ENCODE measurements at regions not wholly inside any gene's neighbourhood (a gene's known extent, or its start where the extent isn't known, plus 50 kb on each side); places are given as distances from the start of the nearest gene placed in this dataset.

DNA sequence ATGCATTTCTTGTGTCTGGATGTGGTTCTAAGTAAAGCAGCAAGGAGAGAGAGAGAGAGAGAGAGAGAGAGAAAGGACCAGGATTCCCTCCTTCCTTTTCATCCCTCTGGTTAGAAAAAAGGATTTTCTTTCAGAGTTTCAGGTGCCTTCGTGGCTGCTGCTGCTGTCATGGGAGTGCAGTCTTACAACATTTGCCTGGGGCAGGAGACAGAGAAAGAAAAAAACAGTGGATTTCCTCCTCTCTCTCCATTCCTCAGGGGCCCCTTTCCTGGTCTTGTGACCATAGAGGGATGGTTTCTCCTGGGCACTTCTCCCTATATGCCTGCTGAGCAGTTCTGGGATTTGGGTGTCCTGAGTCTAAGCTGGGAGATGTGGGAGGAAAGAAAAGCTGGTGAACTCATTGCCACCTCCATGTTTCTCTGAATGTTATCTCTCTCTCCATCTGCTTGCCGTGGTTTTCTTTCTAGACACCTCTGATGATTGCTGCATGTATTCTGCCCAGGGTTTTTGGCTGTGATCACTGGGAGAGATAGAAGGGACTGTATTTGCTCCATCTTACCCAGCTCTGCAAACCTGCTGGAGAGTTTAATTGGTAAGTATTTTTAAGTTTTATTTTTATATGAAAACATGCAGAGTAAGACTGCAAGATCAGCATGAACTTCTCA is 142.4 kb upstream of the RGMA start:
- TF ChIP-seq RAD21 (IDR thresholded peaks at IDR 0.05; ENCODE audit: low read depth): no peak
- no peak for TF ChIP-seq POLR2A (IDR thresholded peaks at IDR 0.05; ENCODE audit: borderline replicate concordance, extremely low read depth, insufficient read depth, insufficient read length)
- Histone ChIP-seq H2AFZ (ENCODE audit: low read depth, low read length, poor library complexity, severe bottlenecking) (no peak overlapping the region), H3K4me3 (replicated peaks in 1 of 2; ENCODE audit: low read depth in 1 of 2, low read length in 2 of 2) (no peak overlapping the region), H3K9me3 (ENCODE audit: control insufficient read depth in 1 of 2, insufficient read depth in 1 of 2, low read depth in 1 of 2, low read length in 2 of 2) (no peaks in the 10 kb centered on the region), H3K4me2 (ENCODE audit: low read length) (no peak overlapping the region), H3K79me2 (ENCODE audit: insufficient read depth, low read length) (no peaks in the 10 kb centered on the region), H3K27ac (ENCODE audit: low read depth, low read length) (no peak overlapping the region), H3K9ac (ENCODE audit: low read length) (no peak overlapping the region), H4K20me1 (ENCODE audit: insufficient read depth) (no peaks in the 10 kb centered on the region), H3K4me1 (ENCODE audit: control insufficient read depth in 1 of 2, insufficient read depth in 2 of 2, low read length in 2 of 2) (no peaks in the 10 kb centered on the region), H3K9me2 (ENCODE audit: insufficient read depth) (no peaks in the 10 kb centered on the region), H3K27me3 (ENCODE audit: insufficient read depth, low read length) (peaks cover 36% of the 10 kb centered on the region), H3K36me3 (ENCODE audit: control insufficient read depth in 1 of 2, insufficient read depth in 2 of 2, low read length in 2 of 2) (no peaks in the 10 kb centered on the region)
- DNase-seq (ENCODE audit: low read depth, low spot score) (no peak), ATAC-seq (no peak)
- RAD21 ChIA-PET (ENCODE audit: low non-redundant PET in 1 of 2, low total read pairs in 2 of 2, uncharacterized antibody in 2 of 2, unreplicated experiment in 2 of 2): no interaction called here
- CTCF ChIA-PET: no interaction called here
- BruUV-seq (replicated peaks): no TSS peak
- POLR2A ChIA-PET: no interaction called here
- intact Hi-C loops (cut with micrococcal nuclease): no loop called here

DNA sequence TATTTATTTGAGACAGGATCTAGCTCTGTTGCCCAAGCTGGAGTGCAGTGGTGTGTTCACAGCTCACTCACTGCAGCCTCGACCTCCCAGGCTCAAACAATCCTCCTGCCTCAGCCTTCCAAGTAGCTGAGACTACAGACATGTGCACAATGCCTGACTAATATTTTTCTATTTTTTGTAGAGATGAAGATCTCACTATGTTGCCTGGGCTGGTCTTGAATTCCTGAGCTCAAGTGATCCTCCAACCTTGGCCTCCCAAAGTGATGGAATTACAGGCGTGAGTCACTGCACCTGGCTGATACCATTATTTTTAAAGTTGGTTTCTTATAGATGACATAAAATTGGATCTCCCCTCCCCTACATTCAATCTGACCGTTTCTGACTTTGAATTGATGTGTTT is 139.5 kb upstream of the RGMA start:
- ChIA-PET POLR2A (no interaction called here), CTCF (no interaction called here), RAD21 (ENCODE audit: low non-redundant PET in 1 of 2, low total read pairs in 2 of 2, uncharacterized antibody in 2 of 2, unreplicated experiment in 2 of 2) (no interaction called here)
- ATAC-seq (no peak), DNase-seq (ENCODE audit: low read depth, low spot score) (no peak)
- Histone ChIP-seq H3K4me1 (ENCODE audit: control insufficient read depth in 1 of 2, insufficient read depth in 2 of 2, low read length in 2 of 2) (no peaks in the 10 kb centered on the region), H3K4me2 (ENCODE audit: low read length) (no peak overlapping the region), H3K27me3 (ENCODE audit: insufficient read depth, low read length) (peaks cover 32% of the 10 kb centered on the region), H3K4me3 (replicated peaks in 1 of 2; ENCODE audit: low read depth in 1 of 2, low read length in 2 of 2) (no peak overlapping the region), H3K36me3 (ENCODE audit: control insufficient read depth in 1 of 2, insufficient read depth in 2 of 2, low read length in 2 of 2) (no peaks in the 10 kb centered on the region), H4K20me1 (ENCODE audit: insufficient read depth) (no peaks in the 10 kb centered on the region), H3K27ac (ENCODE audit: low read depth, low read length) (no peak overlapping the region), H3K9me3 (ENCODE audit: control insufficient read depth in 1 of 2, insufficient read depth in 1 of 2, low read depth in 1 of 2, low read length in 2 of 2) (no peaks in the 10 kb centered on the region), H3K9ac (ENCODE audit: low read length) (no peak overlapping the region), H3K79me2 (ENCODE audit: insufficient read depth, low read length) (no peaks in the 10 kb centered on the region), H3K9me2 (ENCODE audit: insufficient read depth) (no peaks in the 10 kb centered on the region), H2AFZ (ENCODE audit: low read depth, low read length, poor library complexity, severe bottlenecking) (no peak overlapping the region)
- TF ChIP-seq CBX3 (IDR thresholded peaks at IDR 0.05; ENCODE audit: low read depth) (no peak), ZNF274 (IDR thresholded peaks at IDR 0.05; ENCODE audit: low read depth, low read length) (no peak), ZFX (IDR thresholded peaks at IDR 0.05) (no peak), EZH2phosphoT487 (IDR thresholded peaks at IDR 0.05; ENCODE audit: borderline replicate concordance) (no peak), CEBPB (IDR thresholded peaks at IDR 0.05; ENCODE audit: low read depth) (no peak), TCF7L2 (IDR thresholded peaks at IDR 0.05; ENCODE audit: borderline replicate concordance, extremely low read depth, insufficient read depth, insufficient read length) (no peak)
- TF ChIP-seq, protein P1, sequence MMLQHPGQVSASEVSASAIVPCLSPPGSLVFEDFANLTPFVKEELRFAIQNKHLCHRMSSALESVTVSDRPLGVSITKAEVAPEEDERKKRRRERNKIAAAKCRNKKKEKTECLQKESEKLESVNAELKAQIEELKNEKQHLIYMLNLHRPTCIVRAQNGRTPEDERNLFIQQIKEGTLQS (IDR thresholded peaks at IDR 0.05): no peak
- TF ChIP-seq, protein P2, sequence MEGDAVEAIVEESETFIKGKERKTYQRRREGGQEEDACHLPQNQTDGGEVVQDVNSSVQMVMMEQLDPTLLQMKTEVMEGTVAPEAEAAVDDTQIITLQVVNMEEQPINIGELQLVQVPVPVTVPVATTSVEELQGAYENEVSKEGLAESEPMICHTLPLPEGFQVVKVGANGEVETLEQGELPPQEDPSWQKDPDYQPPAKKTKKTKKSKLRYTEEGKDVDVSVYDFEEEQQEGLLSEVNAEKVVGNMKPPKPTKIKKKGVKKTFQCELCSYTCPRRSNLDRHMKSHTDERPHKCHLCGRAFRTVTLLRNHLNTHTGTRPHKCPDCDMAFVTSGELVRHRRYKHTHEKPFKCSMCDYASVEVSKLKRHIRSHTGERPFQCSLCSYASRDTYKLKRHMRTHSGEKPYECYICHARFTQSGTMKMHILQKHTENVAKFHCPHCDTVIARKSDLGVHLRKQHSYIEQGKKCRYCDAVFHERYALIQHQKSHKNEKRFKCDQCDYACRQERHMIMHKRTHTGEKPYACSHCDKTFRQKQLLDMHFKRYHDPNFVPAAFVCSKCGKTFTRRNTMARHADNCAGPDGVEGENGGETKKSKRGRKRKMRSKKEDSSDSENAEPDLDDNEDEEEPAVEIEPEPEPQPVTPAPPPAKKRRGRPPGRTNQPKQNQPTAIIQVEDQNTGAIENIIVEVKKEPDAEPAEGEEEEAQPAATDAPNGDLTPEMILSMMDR (IDR thresholded peaks at IDR 0.05 in 2 of 3, conservative IDR thresholded peaks at IDR 0.05 in 1 of 3; ENCODE audit: borderline replicate concordance in 1 of 3, insufficient read depth in 1 of 3, low read depth in 2 of 3, low read length in 2 of 3): no peak
- intact Hi-C loops (cut with micrococcal nuclease): no loop called here
- no TSS peak for BruUV-seq (replicated peaks)
